ENCODE measurements at regions not wholly inside any gene's neighbourhood (a gene's known extent, or its start where the extent isn't known, plus 50 kb on each side); places are given as distances from the start of the nearest gene placed in this dataset.

- DNase-seq (ENCODE audit: low spot score), result peak; percentile 72
These were observed 127.6 kb downstream of the QPCT start for GRCh38 chr2:37471994-37472393.

- peak; percentile 62 for DNase-seq (ENCODE audit: low spot score)
These were observed 128.5 kb downstream of the QPCT start for GRCh38 chr2:37472959-37473358.

- DNase-seq (ENCODE audit: low spot score), result no peak
These were observed 132.0 kb downstream of the QPCT start for GRCh38 chr2:37476411-37476810.

GRCh38 chr2:37477921-37478320, 133.5 kb downstream of the QPCT start:
- DNase-seq (ENCODE audit: low spot score), result no peak

GRCh38 chr2:37481244-37481643, 136.8 kb downstream of the QPCT start:
- DNase-seq (ENCODE audit: low spot score), result no peak

GRCh38 chr2:37489041-37489456, 144.6 kb downstream of the QPCT start:
- DNase-seq (ENCODE audit: low spot score), result peak; percentile 16

- DNase-seq (ENCODE audit: low spot score), result no peak
These were observed 145.1 kb downstream of the QPCT start for GRCh38 chr2:37489536-37489935.

- no peak for DNase-seq (ENCODE audit: low spot score)
These were observed 149.0 kb downstream of the QPCT start for GRCh38 chr2:37493425-37493824.

- DNase-seq (ENCODE audit: low spot score), result no peak
These were observed 154.7 kb downstream of the QPCT start for GRCh38 chr2:37499113-37499512.

- no peak for DNase-seq (ENCODE audit: low spot score)
These were observed 155.6 kb downstream of the QPCT start for GRCh38 chr2:37500031-37500430.

- DNase-seq (ENCODE audit: low spot score), result no peak
These were observed 156.7 kb downstream of the QPCT start for GRCh38 chr2:37501113-37501512.

- DNase-seq (ENCODE audit: low spot score), result peak; percentile 5
These were observed 162.1 kb downstream of the QPCT start for GRCh38 chr2:37506407-37507050.

- DNase-seq (ENCODE audit: low spot score), result no peak
These were observed 162.6 kb downstream of the QPCT start for GRCh38 chr2:37507051-37507410.

GRCh38 chr2:37507703-37508102, 163.3 kb downstream of the QPCT start:
- DNase-seq (ENCODE audit: low spot score), result no peak

- no peak for DNase-seq (ENCODE audit: low spot score)
These were observed 158.5 kb downstream of the CDC42EP3 start for GRCh38 chr2:37512971-37513370.

GRCh38 chr2:37523814-37524362, 147.6 kb downstream of the CDC42EP3 start:
- peak; percentile 66 for DNase-seq (ENCODE audit: low spot score)

- DNase-seq (ENCODE audit: low spot score), result no peak
These were observed 145.1 kb downstream of the CDC42EP3 start for GRCh38 chr2:37526323-37526722.

GRCh38 chr2:37526856-37527255, 144.6 kb downstream of the CDC42EP3 start:
- no peak for DNase-seq (ENCODE audit: low spot score)

GRCh38 chr2:37527361-37527760, 144.1 kb downstream of the CDC42EP3 start:
- DNase-seq (ENCODE audit: low spot score), result no peak

- no peak for DNase-seq (ENCODE audit: low spot score)
These were observed 141.5 kb downstream of the CDC42EP3 start for GRCh38 chr2:37529830-37530415.

- DNase-seq (ENCODE audit: low spot score), result no peak
These were observed 138.9 kb downstream of the CDC42EP3 start for GRCh38 chr2:37532503-37532902.

- no peak for DNase-seq (ENCODE audit: low spot score)
These were observed 134.1 kb downstream of the CDC42EP3 start for GRCh38 chr2:37537316-37537715.

- no peak for DNase-seq (ENCODE audit: low spot score)
These were observed 129.9 kb downstream of the CDC42EP3 start for GRCh38 chr2:37541516-37541915.

GRCh38 chr2:37543999-37544557, 127.4 kb downstream of the CDC42EP3 start:
- no peak for DNase-seq (ENCODE audit: low spot score)

Data from GM03348 (cell line).